Loucy (cell line): ENCODE measurements at regions not wholly inside any gene's neighbourhood (a gene's known extent, or its start where the extent isn't known, plus 50 kb on each side); places are given as distances from the start of the nearest gene placed in this dataset.

Experiments
- H2AFZ ChIP-seq: fragments of 200-600 bp; sonication (generic); 2 replicates; pipeline ENCODE4 v1.6.0; 2016; ENCODE audit warnings: antibody characterized with exemption, mild to moderate bottlenecking, low read length, moderate library complexity
- H3F3A ChIP-seq: fragments of 200-600 bp; 2 replicates; pipeline ENCODE4 v1.6.0; 2016; ENCODE audit warnings: antibody characterized with exemption, low read depth, mild to moderate bottlenecking
- H3K27me3 ChIP-seq: fragments of 200-600 bp; sonication (generic); 2 replicates; pipeline ENCODE4 v1.6.1; 2014; ENCODE audit warnings: low read length, mild to moderate bottlenecking; ENCODE audit not compliant: insufficient read depth, poor library complexity, severe bottlenecking
- H3K36me3 ChIP-seq: fragments of 200-600 bp; sonication (generic); 2 replicates; pipeline ENCODE4 v1.6.1; 2016; ENCODE audit warnings: low read length; ENCODE audit not compliant: insufficient read depth
- H3K4me1 ChIP-seq: fragments of 200-600 bp; sonication (generic); 2 replicates; pipeline ENCODE4 v1.5.1; 2014; ENCODE audit warnings: low read length, mild to moderate bottlenecking; ENCODE audit not compliant: insufficient read depth, poor library complexity, severe bottlenecking
- H3K4me2 ChIP-seq: fragments of 200-600 bp; sonication (generic); 2 replicates; pipeline ENCODE4 v1.6.0; 2014; ENCODE audit warnings: antibody characterized with exemption, low read length, low read depth, mild to moderate bottlenecking; ENCODE audit not compliant: poor library complexity, severe bottlenecking
- H3K4me3 ChIP-seq: fragments of 200-600 bp; sonication (generic); 2 replicates; pipeline ENCODE4 v1.5.1; 2014; ENCODE audit warnings: low read length, mild to moderate bottlenecking, mixed read lengths; ENCODE audit not compliant: poor library complexity, severe bottlenecking
- H3K79me2 ChIP-seq: fragments of 200-600 bp; sonication (generic); 2 replicates; pipeline ENCODE4 v1.6.1; 2014; ENCODE audit warnings: low read length; ENCODE audit not compliant: insufficient read depth
- H3K9ac ChIP-seq: fragments of 200-600 bp; sonication (generic); 2 replicates; pipeline ENCODE4 v1.6.0; 2014; ENCODE audit warnings: mild to moderate bottlenecking, low read depth, low read length, moderate library complexity; ENCODE audit not compliant: poor library complexity, severe bottlenecking
- H3K9me2 ChIP-seq: fragments of 200-600 bp; sonication (generic); replicated peaks from 2 replicates; pipeline ENCODE4 v1.6.1; 2016; ENCODE audit warnings: low read depth, low read length, mixed read lengths
- H3K9me3 ChIP-seq: fragments of 200-600 bp; sonication (generic); 2 replicates; pipeline ENCODE4 v1.6.1; 2014; ENCODE audit warnings: mild to moderate bottlenecking, antibody characterized with exemption, low read length, low read depth; ENCODE audit not compliant: insufficient read depth
- H4K20me1 ChIP-seq: fragments of 200-600 bp; sonication (generic); 2 replicates; pipeline ENCODE4 v1.6.0; 2014; ENCODE audit warnings: antibody characterized with exemption, low read length, mild to moderate bottlenecking; ENCODE audit not compliant: insufficient read depth, poor library complexity, severe bottlenecking
- CTCF ChIP-seq: fragments of 200-600 bp; sonication (generic); conservative IDR thresholded peaks from 2 replicates; pipeline ENCODE4 v1.5.1; 2014; ENCODE audit warnings: mild to moderate bottlenecking, antibody characterized with exemption, low read length
- EZH2phosphoT487 ChIP-seq: fragments of 200-600 bp; IDR thresholded peaks from 2 replicates; pipeline ENCODE4 v1.6.1; 2018; ENCODE audit warnings: antibody characterized with exemption, mild to moderate bottlenecking, moderate library complexity, borderline replicate concordance

- Histone ChIP-seq H3K36me3 (no peaks in the 10 kb centered on the region), H3F3A (no peaks in the 10 kb centered on the region), H3K27me3 (no peaks in the 10 kb centered on the region), H3K4me2 (no peak overlapping the region), H4K20me1 (no peaks in the 10 kb centered on the region), H3K9me3 (no peaks in the 10 kb centered on the region), H3K9ac (no peak overlapping the region), H2AFZ (no peak overlapping the region), H3K4me3 (no peak overlapping the region), H3K79me2 (no peaks in the 10 kb centered on the region), H3K9me2 (no peaks in the 10 kb centered on the region), H3K4me1 (no peaks in the 10 kb centered on the region)
- TF ChIP-seq CTCF: no peak
Observed at GRCh38 chr12:92065639-92066038, 80.0 kb downstream of the BTG1 start.

GRCh38 chr12:92065018-92065499 lies 80.6 kb downstream of the BTG1 start:
- no peaks in the 10 kb centered on the region for H3K36me3 ChIP-seq
- no peak for TF ChIP-seq CTCF
- TF ChIP-seq EZH2phosphoT487: no peak
- H3K79me2 ChIP-seq: no peaks in the 10 kb centered on the region
- H3K9me2 ChIP-seq: no peaks in the 10 kb centered on the region
- H2AFZ ChIP-seq: no peak overlapping the region
- H3K4me3 ChIP-seq: no peak overlapping the region
- H3K9ac ChIP-seq: no peak overlapping the region
- no peaks in the 10 kb centered on the region for H4K20me1 ChIP-seq
- H3F3A ChIP-seq: no peaks in the 10 kb centered on the region
- H3K4me1 ChIP-seq: no peaks in the 10 kb centered on the region
- H3K27me3 ChIP-seq: no peaks in the 10 kb centered on the region
- H3K4me2 ChIP-seq: no peak overlapping the region
- no peaks in the 10 kb centered on the region for H3K9me3 ChIP-seq

- H4K20me1 ChIP-seq: no peaks in the 10 kb centered on the region
- H3K79me2 ChIP-seq: no peaks in the 10 kb centered on the region
- no peak overlapping the region for H3K4me2 ChIP-seq
- no peaks in the 10 kb centered on the region for H3K27me3 ChIP-seq
- no peaks in the 10 kb centered on the region for H3K36me3 ChIP-seq
- H3K9me3 ChIP-seq: no peaks in the 10 kb centered on the region
- H3K4me1 ChIP-seq: no peaks in the 10 kb centered on the region
- H3F3A ChIP-seq: no peaks in the 10 kb centered on the region
- no peaks in the 10 kb centered on the region for H3K9me2 ChIP-seq
- H3K9ac ChIP-seq: no peak overlapping the region
- H2AFZ ChIP-seq: no peak overlapping the region
- H3K4me3 ChIP-seq: no peak overlapping the region
- TF ChIP-seq EZH2phosphoT487 (no peak), CTCF (no peak)
Observed at GRCh38 chr12:92064422-92064821, 81.2 kb downstream of the BTG1 start.
